ENCODE measurements at regions not wholly inside any gene's neighbourhood (a gene's known extent, or its start where the extent isn't known, plus 50 kb on each side); places are given as distances from the start of the nearest gene placed in this dataset.
"Not testable (repeated sequence)": the region's sequence is repeated elsewhere in the genome, so short reads cannot be mapped to it uniquely, and the experiment has no call there.

GRCh38 chr5:42949348-42950115, 90.6 kb downstream of the ANXA2R start:
- peak; percentile 55 for DNase-seq

- no peak for DNase-seq
Measured at GRCh38 chr5:42948961-42949347, 91.2 kb downstream of the ANXA2R start.

GRCh38 chr5:42944989-42945388, 95.1 kb downstream of the ANXA2R start:
- no peak for DNase-seq

- no peak for DNase-seq
Measured at GRCh38 chr5:42943931-42944631, 96.0 kb downstream of the ANXA2R start.

- no peak for DNase-seq
Measured at GRCh38 chr5:42940853-42941252, 99.3 kb downstream of the ANXA2R start.

GRCh38 chr5:42932011-42932410, 108.1 kb downstream of the ANXA2R start:
- not testable (repeated sequence) for DNase-seq

GRCh38 chr5:42931451-42931850, 108.7 kb downstream of the ANXA2R start:
- not testable (repeated sequence) for DNase-seq

GRCh38 chr5:42930934-42931333, 109.2 kb downstream of the ANXA2R start:
- no peak for DNase-seq

- no peak for DNase-seq
Measured at GRCh38 chr5:42929871-42930270, 110.2 kb downstream of the ANXA2R start.

GRCh38 chr5:42927730-42928129, 112.4 kb downstream of the ANXA2R start:
- no peak for DNase-seq

- no peak for DNase-seq
Measured at GRCh38 chr5:42924686-42925085, 113.0 kb upstream of the SELENOP start.

- DNase-seq = no peak
Measured at GRCh38 chr5:42924226-42924625, 112.5 kb upstream of the SELENOP start.

- no peak for DNase-seq
Measured at GRCh38 chr5:42923710-42924109, 112.0 kb upstream of the SELENOP start.

- DNase-seq = no peak
Measured at GRCh38 chr5:42919600-42919999, 107.9 kb upstream of the SELENOP start.

GRCh38 chr5:42915306-42915866, 103.7 kb upstream of the SELENOP start:
- DNase-seq = no peak

GRCh38 chr5:42912184-42912798, 100.6 kb upstream of the SELENOP start:
- DNase-seq = no peak

GRCh38 chr5:42908509-42909488, 97.1 kb upstream of the SELENOP start:
- DNase-seq = peak; percentile 82

GRCh38 chr5:42908086-42908485, 96.4 kb upstream of the SELENOP start:
- DNase-seq = no peak

GRCh38 chr5:42905827-42906226, 94.1 kb upstream of the SELENOP start:
- no peak for DNase-seq

GRCh38 chr5:42900734-42901133, 89.0 kb upstream of the SELENOP start:
- no peak for DNase-seq

GRCh38 chr5:42898760-42899159, 87.1 kb upstream of the SELENOP start:
- DNase-seq = no peak

GRCh38 chr5:42896523-42896922, 84.8 kb upstream of the SELENOP start:
- no peak for DNase-seq

All from activated CD4-positive, CD25-positive, alpha-beta regulatory T cell treated with anti-CD3 and anti-CD28 coated beads, Interleukin-2, amount 50 U/mL, for 72 hours (primary cell).